ENCODE measurements at regions not wholly inside any gene's neighbourhood (a gene's known extent, or its start where the extent isn't known, plus 50 kb on each side); places are given as distances from the start of the nearest gene placed in this dataset.

GRCh38 chr2:63699549-63699839 is 110.7 kb downstream of the MDH1 start:
- TF ChIP-seq CTCF (IDR thresholded peaks at IDR 0.05; ENCODE audit: low read length) (no peak), EZH2 (optimal IDR thresholded peaks at IDR 0.05; ENCODE audit: low read depth, low read length) (no peak), EZH2phosphoT487 (IDR thresholded peaks at IDR 0.05; ENCODE audit: low read length) (no peak)
